Ramos (cell line): ENCODE measurements at regions not wholly inside any gene's neighbourhood (a gene's known extent, or its start where the extent isn't known, plus 50 kb on each side); places are given as distances from the start of the nearest gene placed in this dataset.

Source experiments
- in situ Hi-C: fragments of 300-500 bp; cut with MboI; formaldehyde crosslinking; loops from one replicate; pipeline ENCODE4 v1.14.3; 2022; ENCODE audit warnings: low sequenced_read_pairs; ENCODE audit not compliant: unreplicated experiment

DNA sequence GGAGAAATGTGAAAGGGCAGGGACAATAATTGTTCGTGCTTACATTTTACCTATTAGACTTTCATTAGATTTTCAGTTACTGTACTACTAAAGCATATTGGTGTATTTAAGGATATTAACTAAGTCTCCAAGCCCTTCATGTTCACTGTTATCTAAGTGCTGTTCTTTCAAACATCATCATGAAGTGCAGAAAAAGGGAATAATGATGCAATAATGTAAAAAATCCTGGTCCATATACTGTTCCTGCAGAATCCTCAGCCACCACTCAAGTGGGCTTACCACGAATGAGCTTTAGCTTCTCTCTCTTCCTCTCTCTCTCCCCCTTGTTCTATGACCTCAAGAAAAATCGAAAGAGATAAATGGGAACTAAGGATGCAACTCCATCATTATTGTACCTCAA lies 600.7 kb downstream of the UTRN start:
- in situ Hi-C loops = no loop called here

DNA sequence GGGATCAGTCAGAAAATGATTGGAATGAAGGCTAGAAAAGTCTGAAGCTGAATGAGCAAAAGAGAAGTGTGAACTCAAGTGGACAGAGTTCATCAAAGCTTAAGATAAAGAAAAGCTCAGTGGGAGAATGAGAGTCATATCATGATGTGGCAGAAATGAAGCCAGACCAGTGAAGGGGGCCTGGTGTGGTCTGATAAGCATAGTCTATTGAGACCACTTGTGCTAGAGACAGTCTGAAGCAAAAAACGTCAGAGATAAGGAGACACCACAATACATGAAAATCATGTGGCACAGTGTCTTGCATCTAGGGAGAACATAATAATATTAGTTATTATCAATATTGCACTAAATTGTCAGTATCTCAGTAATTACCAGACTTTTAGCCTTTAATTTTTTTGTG lies 601.5 kb downstream of the UTRN start:
- in situ Hi-C loops = no loop called here

DNA sequence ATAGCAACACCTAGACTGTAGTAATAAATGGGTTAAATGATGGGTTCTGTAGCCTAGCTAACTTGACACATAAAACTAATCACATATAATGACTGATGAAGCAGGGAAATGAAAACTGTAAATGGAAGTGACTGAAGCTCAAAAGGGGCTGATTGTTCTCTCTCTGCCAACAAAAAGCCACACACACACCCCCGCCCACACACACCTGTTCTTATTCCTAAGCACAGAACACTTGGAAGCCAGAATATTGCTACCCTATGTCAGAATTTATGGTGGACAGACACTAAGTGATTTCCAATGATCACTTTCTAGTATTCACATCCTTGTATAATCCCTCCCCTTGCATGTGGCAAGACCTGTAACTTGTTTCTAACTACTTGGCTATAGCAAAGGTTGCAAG lies 603.5 kb downstream of the UTRN start:
- in situ Hi-C loops = no loop called here

DNA sequence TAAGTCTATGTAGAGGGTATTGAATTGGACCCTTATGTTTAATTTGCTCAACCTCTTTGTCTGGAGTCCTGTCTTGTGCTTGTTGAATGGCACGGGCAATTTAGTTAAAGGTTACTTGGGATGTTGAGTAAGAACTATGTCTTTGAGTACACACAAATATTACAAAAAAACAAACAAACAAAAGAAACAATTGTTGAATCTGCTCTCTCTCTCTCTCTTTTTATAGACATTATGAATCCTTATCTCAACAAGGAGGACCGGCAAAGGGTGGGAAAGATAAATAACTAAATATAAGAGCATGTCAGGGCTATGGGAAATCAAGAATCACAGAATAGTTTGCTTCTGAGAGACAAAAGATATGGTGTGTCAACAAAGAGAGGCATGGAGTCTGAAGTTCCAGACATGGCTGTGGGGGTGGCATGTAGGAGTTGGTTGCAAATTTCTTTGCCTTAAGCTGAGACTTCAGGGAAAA lies 608.6 kb downstream of the UTRN start:
- in situ Hi-C loops = no loop called here

DNA sequence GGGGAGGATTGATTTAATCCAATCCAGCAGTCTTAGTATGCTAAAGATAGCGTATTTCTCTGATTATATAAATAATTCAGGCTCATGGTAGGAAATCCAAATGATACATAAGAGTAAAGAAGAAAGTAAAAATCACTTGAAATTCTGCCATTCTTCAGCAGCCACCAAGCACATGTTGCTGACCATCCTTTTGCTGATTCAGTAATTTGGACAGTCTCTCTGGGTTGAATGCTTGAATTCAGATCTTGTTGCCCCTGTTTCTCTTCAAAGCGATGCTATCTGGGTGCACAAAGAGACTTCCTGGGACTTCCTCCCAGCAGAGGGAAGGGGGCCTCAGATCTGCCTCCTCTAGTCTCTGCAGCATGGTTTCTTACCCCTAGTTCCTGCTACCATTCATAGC lies 609.1 kb downstream of the UTRN start:
- in situ Hi-C loops = no loop called here

DNA sequence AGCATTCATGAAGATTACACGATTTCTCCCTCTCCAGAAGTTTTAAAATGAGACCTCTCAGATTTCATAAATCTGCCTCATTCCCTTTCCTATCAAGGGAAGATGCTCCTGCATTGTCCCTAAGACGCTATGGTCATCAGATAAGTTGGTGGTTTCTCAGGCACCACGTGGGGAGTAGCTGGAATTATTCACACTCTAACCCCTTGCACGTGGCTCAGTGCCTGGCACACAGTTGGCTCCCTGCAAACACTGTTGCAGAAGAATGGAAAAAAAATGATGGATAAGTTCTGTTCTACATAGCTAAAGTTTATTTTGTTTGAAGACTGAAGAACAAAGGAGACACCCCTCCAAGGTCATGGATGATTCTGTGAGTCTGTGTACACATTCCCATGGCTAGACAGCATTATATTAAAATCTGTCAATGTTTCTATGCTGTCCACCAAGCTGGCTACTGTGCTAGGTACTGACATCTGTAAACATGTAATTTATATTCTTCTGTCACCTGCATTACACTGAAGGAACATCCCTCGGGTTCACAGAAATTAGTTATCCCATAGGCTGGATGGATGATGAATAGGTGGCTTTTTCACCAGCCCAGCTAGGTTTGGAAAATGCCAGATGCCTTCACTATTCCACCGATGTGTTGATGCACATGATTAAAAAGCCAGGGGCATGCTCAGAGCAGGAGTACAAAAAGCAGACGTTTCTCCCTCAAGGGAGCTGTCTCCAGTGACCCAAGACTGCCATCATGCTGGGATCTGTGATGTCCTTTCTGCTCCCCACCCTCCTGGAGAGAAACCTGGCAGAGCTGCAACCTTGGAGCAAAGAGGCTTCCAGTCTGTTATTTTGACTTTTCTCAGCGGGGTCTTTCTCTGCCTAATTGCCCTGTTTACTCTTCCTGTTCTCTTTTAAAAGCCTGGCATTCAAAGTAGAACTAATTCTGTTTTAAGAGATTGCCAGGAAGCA lies 610.5 kb downstream of the UTRN start:
- in situ Hi-C loops = no loop called here

DNA sequence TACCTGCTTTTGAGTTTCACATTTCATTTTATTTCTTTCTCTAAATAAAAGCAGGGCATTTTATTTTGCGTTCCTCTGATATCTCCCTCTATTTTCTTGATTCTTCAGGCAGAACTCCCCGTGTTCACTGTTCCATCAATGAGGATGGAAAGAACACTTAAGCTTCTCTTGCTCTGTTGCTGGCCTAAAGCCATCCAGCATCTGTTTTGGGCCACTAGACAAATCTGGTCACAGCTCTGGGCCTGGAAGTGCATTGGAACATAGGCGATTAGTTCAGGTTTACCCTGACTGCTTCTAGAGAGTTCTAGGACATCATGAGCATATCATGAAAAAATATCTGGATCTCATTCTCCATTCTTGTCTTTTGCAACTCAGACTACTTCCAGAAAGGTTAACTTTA lies 611.2 kb downstream of the UTRN start:
- in situ Hi-C loops = no loop called here

DNA sequence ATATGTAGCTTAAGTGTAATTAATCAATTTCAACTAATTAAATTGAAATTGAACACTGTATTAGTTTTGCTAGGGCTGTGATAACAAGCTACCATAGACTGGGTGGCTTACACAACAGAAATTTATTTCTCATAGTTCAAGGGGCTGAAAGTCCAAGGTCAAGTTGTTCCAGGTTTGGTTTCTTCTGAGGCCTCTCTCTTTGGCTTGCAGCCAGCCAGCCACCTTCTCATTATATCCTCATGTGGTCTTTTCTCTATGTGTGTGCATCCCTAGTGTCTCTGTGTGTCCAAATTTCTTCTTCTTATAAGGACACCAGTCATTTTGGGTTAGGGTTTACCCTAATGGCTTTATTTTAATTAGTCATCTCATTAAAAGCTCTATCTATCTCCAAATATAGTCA lies 611.7 kb downstream of the UTRN start:
- in situ Hi-C loops = no loop called here

DNA sequence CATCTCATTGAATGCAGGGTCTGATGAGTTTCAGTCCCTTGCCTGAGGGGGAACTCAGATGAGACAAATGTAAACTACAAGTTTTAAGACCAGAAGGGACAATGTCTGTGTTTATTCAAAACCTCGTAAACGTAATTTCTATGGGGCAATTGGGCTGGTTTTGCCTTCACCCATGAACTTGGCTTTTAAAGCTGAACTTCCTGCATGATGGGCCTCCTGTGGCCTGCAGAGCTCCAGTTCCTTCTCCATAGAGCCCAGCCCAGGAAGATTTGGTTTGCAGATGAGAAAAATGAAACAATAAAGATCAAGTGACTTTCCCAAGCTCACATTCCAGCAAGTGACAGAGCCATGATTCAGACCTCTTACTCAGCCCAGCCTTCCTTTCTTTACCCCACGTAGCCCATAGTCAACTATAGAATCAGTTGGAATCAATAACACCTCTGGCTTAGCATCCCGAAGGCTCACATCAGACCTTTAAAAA lies 612.3 kb downstream of the UTRN start:
- in situ Hi-C loops = no loop called here

DNA sequence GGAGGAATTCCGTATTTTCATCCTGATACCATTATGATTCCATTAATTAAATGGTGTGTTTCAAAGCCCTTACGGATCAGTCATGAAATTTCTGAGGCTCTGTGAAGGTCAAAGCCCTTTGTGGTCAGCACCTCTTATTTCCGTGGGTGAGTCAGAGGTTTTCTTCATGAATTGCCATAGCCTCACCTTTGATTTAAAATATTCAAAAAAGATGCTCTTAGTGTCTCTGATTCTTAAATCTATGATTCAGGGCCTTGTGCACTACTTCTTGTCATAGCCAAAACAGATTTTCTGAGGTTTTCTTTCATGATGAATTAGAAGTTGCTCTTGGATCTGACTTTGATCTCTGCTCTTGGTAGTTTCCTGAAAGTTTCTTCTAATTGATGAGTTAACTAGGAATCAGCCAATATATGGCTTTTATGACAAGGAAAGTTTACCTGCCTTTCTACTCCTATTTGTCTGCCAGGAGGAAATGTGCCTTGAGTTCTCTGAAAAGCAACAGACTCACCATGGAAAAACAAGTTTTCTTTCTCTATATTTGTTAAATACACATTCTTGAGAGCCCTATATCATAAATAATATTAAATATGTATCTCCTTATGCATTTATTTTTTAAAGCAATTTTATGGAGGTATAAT lies 613.0 kb downstream of the UTRN start:
- in situ Hi-C loops = no loop called here

DNA sequence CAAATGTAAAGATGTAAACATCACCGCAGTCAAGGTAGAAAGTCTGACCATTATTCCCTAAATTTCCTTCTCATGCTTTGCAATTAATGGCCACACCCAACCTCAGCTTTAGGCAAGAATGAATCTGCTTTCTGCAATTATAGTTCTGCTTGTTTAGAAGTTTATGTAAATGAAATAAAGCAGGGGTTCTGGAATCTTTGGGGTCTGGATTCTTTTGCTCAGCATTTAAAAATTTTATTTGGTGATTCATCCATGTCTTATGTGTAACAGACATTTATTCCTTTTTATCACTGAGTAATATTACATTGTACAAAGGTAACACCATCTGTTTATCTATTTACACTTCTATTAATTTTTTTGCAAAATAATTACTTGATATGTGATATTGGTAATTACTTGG lies 613.6 kb downstream of the UTRN start:
- in situ Hi-C loops = no loop called here

DNA sequence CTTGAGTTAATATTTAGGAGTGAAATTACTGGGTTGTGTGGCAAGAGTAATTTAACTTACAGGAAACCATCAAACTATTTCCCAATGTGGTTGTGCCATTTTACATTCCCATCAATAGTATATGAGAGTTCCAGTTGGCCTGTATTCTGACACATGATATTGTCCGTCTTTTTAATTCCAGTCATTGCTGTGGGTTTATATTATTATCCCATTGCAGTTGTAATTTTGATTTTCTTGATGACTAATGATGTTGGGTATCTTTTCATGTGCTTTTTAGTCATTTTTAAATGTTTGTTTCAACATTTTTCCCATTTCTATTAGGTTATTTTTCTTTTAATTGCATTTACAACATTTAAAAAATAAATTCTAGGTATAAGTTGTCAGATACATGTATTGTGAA lies 614.0 kb downstream of the UTRN start:
- in situ Hi-C loops = no loop called here

DNA sequence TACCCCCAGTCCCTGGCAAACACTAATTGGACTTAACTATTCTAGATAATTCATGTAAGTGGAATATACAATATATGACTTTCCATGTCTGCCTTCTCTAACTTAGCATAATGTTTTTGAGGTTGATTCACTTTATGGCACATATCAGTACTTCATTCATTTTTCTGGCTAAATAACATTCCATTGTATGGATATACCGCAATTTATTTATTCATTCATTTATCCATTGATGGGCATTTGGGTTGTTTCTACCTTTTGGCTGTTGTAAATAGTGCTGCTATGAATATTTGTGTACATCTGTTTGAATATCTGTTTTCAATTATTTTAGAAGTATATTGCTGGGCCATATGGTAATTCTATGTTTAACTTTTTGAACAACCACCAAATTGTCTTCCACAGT lies 616.3 kb downstream of the UTRN start:
- in situ Hi-C loops = no loop called here

DNA sequence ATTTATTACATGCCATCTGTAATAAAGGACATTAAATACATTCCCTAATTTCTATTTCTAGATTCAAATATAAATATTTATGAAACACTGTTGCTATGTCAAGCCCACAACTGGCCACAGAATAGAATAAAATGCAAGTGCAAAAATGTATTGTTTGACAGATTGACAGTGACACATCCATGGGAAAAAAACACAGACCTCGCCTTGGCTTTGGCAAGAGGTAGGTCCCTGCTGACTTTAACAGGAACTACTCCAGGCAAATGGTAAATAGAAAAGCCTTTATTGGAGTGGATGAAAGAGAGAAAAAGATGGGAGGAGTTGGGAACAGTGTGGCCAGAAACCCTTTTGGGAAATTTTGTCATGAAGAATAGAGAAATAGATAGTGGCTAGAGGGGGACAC lies 622.9 kb downstream of the UTRN start:
- in situ Hi-C loops = no loop called here

DNA sequence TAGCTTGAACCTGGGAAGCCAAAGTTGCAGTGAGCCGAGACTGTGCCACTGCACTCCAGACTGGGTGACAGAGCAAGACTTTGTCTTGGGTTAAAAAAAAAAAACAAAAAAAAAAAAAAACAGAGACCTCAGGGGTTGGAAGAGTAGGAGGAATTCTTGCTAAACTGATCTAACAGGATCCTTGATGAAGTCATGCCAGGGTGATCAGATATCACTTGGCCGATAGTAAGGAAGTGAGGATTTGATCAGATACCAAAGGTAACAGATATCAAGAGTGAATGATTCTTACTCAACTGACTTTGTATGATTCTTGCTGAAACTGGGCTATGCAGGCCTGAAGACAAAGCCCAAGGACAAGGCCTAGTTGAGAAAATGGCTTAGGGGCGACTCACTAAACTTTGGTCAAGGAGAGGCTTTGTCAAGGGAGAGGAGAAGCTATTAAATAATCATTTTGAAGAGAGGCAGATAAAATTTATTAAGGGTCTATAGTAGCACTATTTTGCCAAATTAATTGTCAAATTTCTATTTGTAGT lies 624.7 kb downstream of the UTRN start:
- in situ Hi-C loops = no loop called here

DNA sequence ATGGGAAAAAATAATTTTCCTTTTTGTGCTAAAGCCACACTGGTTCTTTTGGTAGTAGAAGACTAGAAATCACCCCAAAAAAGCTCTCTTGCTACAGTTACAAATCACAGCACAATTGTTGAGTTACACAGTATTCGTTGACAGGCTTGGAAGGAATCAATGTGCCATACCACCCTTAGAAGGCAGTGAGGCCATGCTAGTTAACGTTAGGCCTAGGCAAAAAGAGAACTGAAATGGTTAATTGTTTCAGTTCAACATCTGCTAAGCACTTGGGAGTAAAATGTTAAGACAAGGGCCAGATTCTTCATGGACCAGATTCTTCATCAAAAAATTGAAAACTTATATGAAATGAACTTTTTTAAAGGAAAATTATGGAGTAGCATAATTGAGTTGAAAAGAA lies 626.2 kb downstream of the UTRN start:
- in situ Hi-C loops = no loop called here

DNA sequence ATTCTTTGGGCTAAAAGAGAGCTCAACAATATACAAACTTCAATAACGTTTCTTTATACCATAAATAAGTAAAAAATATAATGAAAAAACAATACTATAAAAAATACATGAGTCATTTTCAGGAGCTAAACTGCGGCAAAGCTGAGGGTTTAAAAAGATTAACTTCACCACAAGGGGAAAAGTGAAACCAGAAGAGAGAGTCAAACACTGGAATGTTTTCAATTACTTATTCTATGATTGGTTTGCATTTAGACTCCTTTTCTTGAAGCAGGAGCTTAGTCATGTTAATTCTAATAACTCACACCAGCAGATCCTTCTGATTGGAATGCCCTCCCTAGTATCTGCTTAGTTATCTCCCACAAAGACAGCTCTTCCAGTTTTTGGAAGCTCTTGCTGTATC lies 627.3 kb downstream of the UTRN start:
- in situ Hi-C loops = no loop called here

DNA sequence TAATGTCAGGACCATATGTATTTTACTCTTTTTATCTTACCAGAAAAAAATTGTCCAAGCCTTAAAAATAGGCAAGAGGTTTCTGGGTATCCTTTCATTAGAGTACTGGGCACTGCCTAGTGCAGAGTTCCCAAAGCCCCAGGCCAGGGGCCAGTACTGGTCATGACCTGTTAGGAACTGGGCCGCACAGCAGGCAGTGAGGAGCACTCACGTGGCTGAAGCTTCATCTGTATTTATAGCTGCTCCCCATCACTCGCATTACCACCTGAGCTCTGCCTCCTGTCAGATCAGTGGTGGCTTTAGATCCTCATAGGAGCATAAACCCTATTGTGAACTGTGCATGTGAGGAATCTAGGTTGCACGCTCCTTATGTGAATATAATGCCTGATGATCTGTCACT lies 632.9 kb downstream of the UTRN start:
- in situ Hi-C loops = no loop called here

DNA sequence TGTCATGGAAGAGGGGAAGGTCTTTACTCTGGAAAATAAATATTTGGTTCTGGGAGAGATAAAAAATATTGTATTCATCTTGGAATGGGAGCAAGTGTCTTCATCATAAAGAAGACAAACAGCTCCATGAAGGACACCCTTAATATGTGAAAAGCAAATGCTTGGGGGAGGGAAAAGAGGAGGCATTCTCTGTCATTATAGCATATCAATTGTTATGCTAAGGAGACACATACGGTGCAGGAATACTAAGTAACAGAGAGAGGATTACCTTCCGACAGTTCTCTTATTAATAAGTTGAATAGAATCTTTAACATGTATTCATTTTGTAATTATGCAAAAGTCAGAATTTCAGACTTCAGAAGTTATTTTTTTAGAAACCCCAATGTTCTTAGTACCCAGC lies 634.4 kb downstream of the UTRN start:
- in situ Hi-C loops = no loop called here

DNA sequence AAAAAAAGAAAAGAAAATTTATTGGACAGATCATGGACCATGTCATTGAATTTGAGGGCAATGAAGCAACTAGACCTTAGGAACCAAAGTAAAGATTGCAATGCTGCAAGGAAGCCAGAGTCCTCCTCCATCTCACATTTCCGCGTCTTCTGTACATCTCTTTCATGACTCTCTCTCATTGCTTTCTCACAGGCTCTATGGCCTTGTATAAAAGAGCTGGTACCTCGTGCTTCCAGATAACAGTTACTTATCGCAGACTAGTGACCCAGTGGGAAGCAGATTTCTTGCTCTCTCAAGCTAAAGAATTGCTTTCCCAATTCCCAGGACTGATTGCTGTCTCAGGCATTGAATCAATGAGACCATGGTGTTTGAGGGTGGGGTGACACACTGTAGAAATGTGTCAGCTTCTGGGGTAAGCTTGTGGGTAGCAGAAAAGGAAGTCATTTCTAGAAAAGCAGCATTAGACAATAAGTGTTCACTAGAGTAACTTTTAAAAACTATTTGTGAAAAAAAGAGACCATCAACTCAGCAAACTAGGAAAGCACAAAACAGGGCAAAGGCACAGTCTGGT lies 635.3 kb downstream of the UTRN start:
- in situ Hi-C loops = no loop called here
